NCI-H146 (cell line): ENCODE measurements at regions not wholly inside any gene's neighbourhood (a gene's known extent, or its start where the extent isn't known, plus 50 kb on each side); places are given as distances from the start of the nearest gene placed in this dataset.

Experiments
- DNase-seq: peaks from one replicate; lab custom pipeline; 2025; lab: John Stamatoyannopoulos, UW

- DNase-seq, result no peak
These were observed 155.3 kb downstream of the MRM1 start for GRCh38 chr17:36756695-36757094.

GRCh38 chr17:36760425-36760824, 159.0 kb downstream of the MRM1 start:
- DNase-seq, result no peak

GRCh38 chr17:36761203-36761950, 160.0 kb downstream of the MRM1 start:
- no peak for DNase-seq

- DNase-seq, result no peak
These were observed 164.2 kb downstream of the MRM1 start for GRCh38 chr17:36765436-36766043.

GRCh38 chr17:36768394-36768793, 167.0 kb downstream of the MRM1 start:
- DNase-seq, result no peak

- no peak for DNase-seq
These were observed 164.2 kb upstream of the LHX1 start for GRCh38 chr17:36773039-36773438.

- DNase-seq, result no peak
These were observed 160.2 kb upstream of the LHX1 start for GRCh38 chr17:36777118-36777517.

GRCh38 chr17:36778448-36778847, 158.8 kb upstream of the LHX1 start:
- DNase-seq, result no peak

GRCh38 chr17:36779550-36779949, 157.7 kb upstream of the LHX1 start:
- DNase-seq, result no peak

- no peak for DNase-seq
These were observed 152.6 kb upstream of the LHX1 start for GRCh38 chr17:36784633-36785032.

- DNase-seq, result no peak
These were observed 150.4 kb upstream of the LHX1 start for GRCh38 chr17:36786867-36787266.

- no peak for DNase-seq
These were observed 145.9 kb upstream of the LHX1 start for GRCh38 chr17:36791150-36791941.

GRCh38 chr17:36791942-36792475, 145.3 kb upstream of the LHX1 start:
- peak; percentile 60 for DNase-seq

GRCh38 chr17:36792849-36793248, 144.4 kb upstream of the LHX1 start:
- DNase-seq, result no peak

GRCh38 chr17:36793976-36794375, 143.3 kb upstream of the LHX1 start:
- no peak for DNase-seq

GRCh38 chr17:36807496-36808179, 129.6 kb upstream of the LHX1 start:
- DNase-seq, result no peak

GRCh38 chr17:36808180-36808661, 129.1 kb upstream of the LHX1 start:
- peak; percentile 60 for DNase-seq

- DNase-seq, result no peak
These were observed 124.5 kb upstream of the LHX1 start for GRCh38 chr17:36812762-36813161.

- no peak for DNase-seq
These were observed 123.9 kb upstream of the LHX1 start for GRCh38 chr17:36813357-36813756.

- DNase-seq, result no peak
These were observed 123.2 kb upstream of the LHX1 start for GRCh38 chr17:36813957-36814563.

GRCh38 chr17:36814958-36815357, 122.3 kb upstream of the LHX1 start:
- DNase-seq, result no peak
